Keratinocyte (primary cell): ENCODE measurements at regions not wholly inside any gene's neighbourhood (a gene's known extent, or its start where the extent isn't known, plus 50 kb on each side); places are given as distances from the start of the nearest gene placed in this dataset.

Source experiments
- DNase-seq: peaks from one replicate; pipeline ENCODE4 v3.0.0-alpha.2; 2011; ENCODE audit warnings: low read depth, missing footprints, low spot score
- FAIRE-seq: peaks from 2 replicates; lab custom pipeline; 2011; peaks lifted over from hg19 to GRCh38; lab: Jason Lieb, UNC
- H2AFZ ChIP-seq: 2 replicates; pipeline ENCODE4 v1.6.0; 2012; ENCODE audit warnings: low read length, control low read depth, inconsistent platforms; ENCODE audit not compliant: control insufficient read depth
- H3K27ac ChIP-seq: 2 replicates; pipeline ENCODE4 v1.5.1; 2011; ENCODE audit warnings: low read length; ENCODE audit not compliant: control insufficient read depth, insufficient read depth
- H3K27me3 ChIP-seq: 3 replicates; pipeline ENCODE4 v1.6.0; 2011; ENCODE audit warnings: low read length; ENCODE audit not compliant: control insufficient read depth, insufficient read depth; ENCODE audit errors: extremely low read depth
- H3K36me3 ChIP-seq, 2 experiments: 2 replicates in 1 of 2; 3 replicates in 1 of 2; pipeline ENCODE4 v1.5.1; 2011; ENCODE audit warnings: low read length in 2 of 2, mild to moderate bottlenecking in 1 of 2; ENCODE audit not compliant: control insufficient read depth in 2 of 2, insufficient read depth in 2 of 2; ENCODE audit errors: extremely low read depth in 1 of 2
- H3K4me1 ChIP-seq: 3 replicates; pipeline ENCODE4 v1.5.1; 2011; ENCODE audit warnings: low read length; ENCODE audit not compliant: control insufficient read depth, insufficient read depth; ENCODE audit errors: extremely low read depth
- H3K4me2 ChIP-seq: 3 replicates; pipeline ENCODE4 v1.6.0; 2011; ENCODE audit warnings: low read depth, low read length; ENCODE audit not compliant: control insufficient read depth, insufficient read depth; ENCODE audit errors: extremely low read depth
- H3K4me3 ChIP-seq, 3 experiments: fragments of 200-600 bp in 1 of 3; sonication (generic) in 1 of 3; 2 replicates in 2 of 3; 3 replicates in 1 of 3; pipeline ENCODE4 v1.5.1; 2011 to 2016; ENCODE audit warnings: low read length in 3 of 3, mild to moderate bottlenecking in 3 of 3, control low read depth in 2 of 3, inconsistent platforms in 1 of 3, low read depth in 1 of 3, mixed read lengths in 1 of 3, mixed run types in 1 of 3, moderate library complexity in 1 of 3; ENCODE audit not compliant: control insufficient read depth in 2 of 3, insufficient read depth in 2 of 3; ENCODE audit errors: extremely low read depth in 1 of 3
- H3K79me2 ChIP-seq: 2 replicates; pipeline ENCODE4 v1.6.0; 2012; ENCODE audit warnings: low read length; ENCODE audit not compliant: control insufficient read depth, insufficient read depth
- H3K9ac ChIP-seq: 3 replicates; pipeline ENCODE4 v1.6.0; 2011; ENCODE audit warnings: low read length; ENCODE audit not compliant: control insufficient read depth, insufficient read depth; ENCODE audit errors: extremely low read depth
- H3K9me1 ChIP-seq: 3 replicates; pipeline ENCODE4 v1.6.0; 2011; ENCODE audit warnings: low read length; ENCODE audit not compliant: control insufficient read depth, insufficient read depth; ENCODE audit errors: extremely low read depth
- H3K9me3 ChIP-seq: 2 replicates; pipeline ENCODE4 v1.5.1; 2012; ENCODE audit warnings: low read depth, low read length; ENCODE audit not compliant: control insufficient read depth
- H4K20me1 ChIP-seq: 3 replicates; pipeline ENCODE4 v1.6.0; 2011; ENCODE audit warnings: low read length; ENCODE audit not compliant: control insufficient read depth, insufficient read depth; ENCODE audit errors: extremely low read depth
- EZH2 ChIP-seq: IDR thresholded peaks from one replicate; pipeline ENCODE4 v1.6.1; 2012; ENCODE audit warnings: inconsistent platforms, mild to moderate bottlenecking, low read length, moderate library complexity
- dilution Hi-C: fragments of 300-500 bp; cut with MboI; formaldehyde crosslinking; loops from one replicate; pipeline ENCODE4 v1.7.0; 2020; ENCODE audit warnings: low sequenced_read_pairs; ENCODE audit not compliant: extremely low pct_ligation_motif_present
- TF ChIP-seq, protein P1 (sequence below), 3 experiments: IDR thresholded peaks in 1 of 3; conservative IDR thresholded peaks in 1 of 3; optimal IDR thresholded peaks in 1 of 3; 2 replicates in 2 of 3; 3 replicates in 1 of 3; pipeline versions ENCODE3 to v1.5.1; 2011; ENCODE audit warnings: low read length in 3 of 3, mild to moderate bottlenecking in 3 of 3, moderate library complexity in 2 of 3, control low read depth in 1 of 3, inconsistent platforms in 1 of 3; ENCODE audit not compliant: insufficient read depth in 2 of 3; ENCODE audit errors: extremely low read depth in 1 of 3

DNA sequence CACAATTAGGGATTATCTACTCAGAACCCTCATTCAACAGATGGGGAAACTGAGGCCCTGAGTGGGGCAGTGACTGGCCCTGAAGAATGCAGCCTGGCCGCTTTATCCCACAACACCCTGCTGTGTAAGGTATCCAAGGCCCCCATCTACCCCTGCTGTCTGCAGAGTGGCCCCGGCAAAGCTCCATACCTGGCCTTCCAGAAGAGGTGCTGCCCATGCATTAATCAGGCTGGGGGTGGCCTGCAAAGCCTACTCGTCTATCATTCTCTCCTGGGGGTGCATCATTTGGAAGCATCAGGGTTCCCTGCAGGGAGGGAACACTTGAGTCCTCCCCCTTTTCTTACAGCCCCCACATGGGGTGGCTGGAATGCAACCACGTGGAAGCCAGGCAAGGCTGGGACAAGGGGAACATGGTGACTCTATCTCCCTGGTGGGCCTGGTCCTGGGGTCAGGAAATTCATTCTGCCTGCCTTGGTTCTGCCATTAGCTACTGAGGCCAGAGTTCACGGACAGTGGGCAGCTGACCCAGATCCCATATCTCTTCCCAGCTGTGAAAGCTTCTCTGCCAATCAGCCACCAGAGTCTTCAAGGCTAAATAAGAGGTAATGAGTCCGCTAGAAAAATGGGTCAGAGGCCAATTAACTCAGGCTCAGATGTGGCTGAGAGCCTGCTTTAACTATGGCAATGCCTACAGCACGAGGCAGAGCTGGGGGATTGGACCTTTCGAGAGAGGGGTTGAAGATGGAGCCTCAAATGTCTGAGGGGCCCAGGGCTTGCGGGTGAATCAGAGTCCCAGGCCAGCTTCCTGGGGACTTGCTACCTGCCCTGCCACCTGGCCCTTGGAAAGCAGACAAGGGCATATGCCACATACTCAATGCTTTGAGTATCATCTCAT is 72.3 kb upstream of the TOX2 start:
- TF ChIP-seq EZH2: no peak
- TF ChIP-seq, protein P1, sequence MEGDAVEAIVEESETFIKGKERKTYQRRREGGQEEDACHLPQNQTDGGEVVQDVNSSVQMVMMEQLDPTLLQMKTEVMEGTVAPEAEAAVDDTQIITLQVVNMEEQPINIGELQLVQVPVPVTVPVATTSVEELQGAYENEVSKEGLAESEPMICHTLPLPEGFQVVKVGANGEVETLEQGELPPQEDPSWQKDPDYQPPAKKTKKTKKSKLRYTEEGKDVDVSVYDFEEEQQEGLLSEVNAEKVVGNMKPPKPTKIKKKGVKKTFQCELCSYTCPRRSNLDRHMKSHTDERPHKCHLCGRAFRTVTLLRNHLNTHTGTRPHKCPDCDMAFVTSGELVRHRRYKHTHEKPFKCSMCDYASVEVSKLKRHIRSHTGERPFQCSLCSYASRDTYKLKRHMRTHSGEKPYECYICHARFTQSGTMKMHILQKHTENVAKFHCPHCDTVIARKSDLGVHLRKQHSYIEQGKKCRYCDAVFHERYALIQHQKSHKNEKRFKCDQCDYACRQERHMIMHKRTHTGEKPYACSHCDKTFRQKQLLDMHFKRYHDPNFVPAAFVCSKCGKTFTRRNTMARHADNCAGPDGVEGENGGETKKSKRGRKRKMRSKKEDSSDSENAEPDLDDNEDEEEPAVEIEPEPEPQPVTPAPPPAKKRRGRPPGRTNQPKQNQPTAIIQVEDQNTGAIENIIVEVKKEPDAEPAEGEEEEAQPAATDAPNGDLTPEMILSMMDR (optimal IDR thresholded peaks at IDR 0.05 in 1 of 3, IDR thresholded peaks at IDR 0.05 in 1 of 3, conservative IDR thresholded peaks at IDR 0.05 in 1 of 3; ENCODE audit: extremely low read depth in 1 of 3, insufficient read depth in 2 of 3, low read length in 3 of 3): no peak
- FAIRE-seq: no peak
- H3K4me1 ChIP-seq: peaks cover 11% of the 10 kb centered on the region
- DNase-seq: no peak
- H3K27ac ChIP-seq: no peak overlapping the region
- H3K9me3 ChIP-seq: no peaks in the 10 kb centered on the region
- no peaks in the 10 kb centered on the region for H3K9me1 ChIP-seq
- no peak overlapping the region for H3K4me2 ChIP-seq
- H4K20me1 ChIP-seq: no peaks in the 10 kb centered on the region
- no peak overlapping the region for H2AFZ ChIP-seq
- dilution Hi-C loops: no loop called here
- no peaks in the 10 kb centered on the region for H3K36me3 ChIP-seq
- H3K9ac ChIP-seq: no peak overlapping the region
- no peak overlapping the region for H3K4me3 ChIP-seq
- H3K27me3 ChIP-seq: no peaks in the 10 kb centered on the region
- no peaks in the 10 kb centered on the region for H3K79me2 ChIP-seq

DNA sequence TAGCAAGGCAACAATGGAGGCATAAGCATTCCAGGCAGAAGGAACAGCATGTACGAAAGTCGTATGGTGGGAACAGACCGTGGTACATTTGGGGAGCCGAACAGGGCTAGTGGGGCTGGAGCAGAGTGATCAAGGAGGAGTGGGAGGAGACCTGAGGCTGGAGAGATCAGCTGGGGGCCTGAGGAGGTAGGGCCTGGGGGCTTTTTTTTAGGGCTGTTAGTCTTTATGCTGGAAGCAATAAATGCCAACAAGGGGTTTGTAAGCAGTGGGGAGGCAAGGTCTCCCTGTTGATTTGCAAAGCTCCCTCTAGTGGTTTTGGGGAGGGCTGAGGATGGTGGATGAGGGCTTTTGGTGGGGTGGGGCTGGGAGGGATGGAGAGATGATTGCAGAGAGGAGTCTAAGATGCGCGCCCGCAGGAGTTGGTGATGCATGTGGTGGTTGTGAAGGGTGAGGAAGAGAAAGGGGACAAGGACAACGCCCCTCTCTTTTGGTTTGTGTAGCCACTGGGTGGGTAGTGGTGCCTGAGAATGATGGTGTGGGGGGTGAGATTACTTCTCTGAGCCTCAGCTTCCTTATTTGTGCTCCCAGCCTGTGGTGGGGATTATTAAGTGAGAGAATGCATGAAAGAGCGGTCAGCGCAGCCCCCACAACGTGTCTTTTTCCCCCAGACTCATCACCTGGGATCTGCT is 74.1 kb upstream of the TOX2 start:
- TF ChIP-seq, protein P1 (optimal IDR thresholded peaks at IDR 0.05 in 1 of 3, IDR thresholded peaks at IDR 0.05 in 1 of 3, conservative IDR thresholded peaks at IDR 0.05 in 1 of 3; ENCODE audit: extremely low read depth in 1 of 3, insufficient read depth in 2 of 3, low read length in 3 of 3): peak; percentile 22 to 68 (median 63)
- no peak for TF ChIP-seq EZH2
- H3K9me1 ChIP-seq: no peaks in the 10 kb centered on the region
- H3K79me2 ChIP-seq: no peaks in the 10 kb centered on the region
- H3K27me3 ChIP-seq: no peaks in the 10 kb centered on the region
- H3K9me3 ChIP-seq: no peaks in the 10 kb centered on the region
- H3K27ac ChIP-seq: no peak overlapping the region
- dilution Hi-C loops: no loop called here
- H3K36me3 ChIP-seq: no peaks in the 10 kb centered on the region
- no peak for FAIRE-seq
- no peak overlapping the region for H3K4me2 ChIP-seq
- H3K9ac ChIP-seq: no peak overlapping the region
- H2AFZ ChIP-seq: no peak overlapping the region
- H4K20me1 ChIP-seq: no peaks in the 10 kb centered on the region
- DNase-seq: no peak
- peaks cover 11% of the 10 kb centered on the region for H3K4me1 ChIP-seq
- no peak overlapping the region for H3K4me3 ChIP-seq
